ENCODE measurements at regions not wholly inside any gene's neighbourhood (a gene's known extent, or its start where the extent isn't known, plus 50 kb on each side); places are given as distances from the start of the nearest gene placed in this dataset.

GRCh38 chr10:128360783-128361182 is 234.6 kb upstream of the MKI67 start:
- Histone ChIP-seq H2AFZ (ENCODE audit: low read depth, low read length, poor library complexity, severe bottlenecking) (no peak overlapping the region), H3K4me3 (replicated peaks in 1 of 2; ENCODE audit: low read depth in 1 of 2, low read length in 2 of 2) (no peak overlapping the region), H3K27ac (ENCODE audit: low read depth, low read length) (no peak overlapping the region), H3K79me2 (ENCODE audit: insufficient read depth, low read length) (no peaks in the 10 kb centered on the region), H3K27me3 (ENCODE audit: insufficient read depth, low read length) (peaks cover 53% of the 10 kb centered on the region), H4K20me1 (ENCODE audit: insufficient read depth) (no peaks in the 10 kb centered on the region), H3K36me3 (ENCODE audit: control insufficient read depth in 1 of 2, insufficient read depth in 2 of 2, low read length in 2 of 2) (no peaks in the 10 kb centered on the region), H3K4me2 (ENCODE audit: low read length) (no peak overlapping the region), H3K9ac (ENCODE audit: low read length) (no peak overlapping the region), H3K4me1 (ENCODE audit: control insufficient read depth in 1 of 2, insufficient read depth in 2 of 2, low read length in 2 of 2) (no peaks in the 10 kb centered on the region), H3K9me2 (ENCODE audit: insufficient read depth) (no peaks in the 10 kb centered on the region), H3K9me3 (ENCODE audit: control insufficient read depth in 1 of 2, insufficient read depth in 1 of 2, low read depth in 1 of 2, low read length in 2 of 2) (no peaks in the 10 kb centered on the region)
- no peak for TF ChIP-seq POLR2A (IDR thresholded peaks at IDR 0.05; ENCODE audit: borderline replicate concordance, extremely low read depth, insufficient read depth, insufficient read length)
- TF ChIP-seq, protein P1, sequence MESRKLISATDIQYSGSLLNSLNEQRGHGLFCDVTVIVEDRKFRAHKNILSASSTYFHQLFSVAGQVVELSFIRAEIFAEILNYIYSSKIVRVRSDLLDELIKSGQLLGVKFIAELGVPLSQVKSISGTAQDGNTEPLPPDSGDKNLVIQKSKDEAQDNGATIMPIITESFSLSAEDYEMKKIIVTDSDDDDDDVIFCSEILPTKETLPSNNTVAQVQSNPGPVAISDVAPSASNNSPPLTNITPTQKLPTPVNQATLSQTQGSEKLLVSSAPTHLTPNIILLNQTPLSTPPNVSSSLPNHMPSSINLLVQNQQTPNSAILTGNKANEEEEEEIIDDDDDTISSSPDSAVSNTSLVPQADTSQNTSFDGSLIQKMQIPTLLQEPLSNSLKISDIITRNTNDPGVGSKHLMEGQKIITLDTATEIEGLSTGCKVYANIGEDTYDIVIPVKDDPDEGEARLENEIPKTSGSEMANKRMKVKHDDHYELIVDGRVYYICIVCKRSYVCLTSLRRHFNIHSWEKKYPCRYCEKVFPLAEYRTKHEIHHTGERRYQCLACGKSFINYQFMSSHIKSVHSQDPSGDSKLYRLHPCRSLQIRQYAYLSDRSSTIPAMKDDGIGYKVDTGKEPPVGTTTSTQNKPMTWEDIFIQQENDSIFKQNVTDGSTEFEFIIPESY (IDR thresholded peaks at IDR 0.05; ENCODE audit: extremely low read depth, insufficient replicate concordance, low read length), result no peak
- TF ChIP-seq SRF (IDR thresholded peaks at IDR 0.05; ENCODE audit: low read depth), result no peak
- TF ChIP-seq, protein P2, sequence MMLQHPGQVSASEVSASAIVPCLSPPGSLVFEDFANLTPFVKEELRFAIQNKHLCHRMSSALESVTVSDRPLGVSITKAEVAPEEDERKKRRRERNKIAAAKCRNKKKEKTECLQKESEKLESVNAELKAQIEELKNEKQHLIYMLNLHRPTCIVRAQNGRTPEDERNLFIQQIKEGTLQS (IDR thresholded peaks at IDR 0.05), result no peak
- TF ChIP-seq RAD21 (IDR thresholded peaks at IDR 0.05; ENCODE audit: low read depth), result no peak
- TF ChIP-seq, protein P3, sequence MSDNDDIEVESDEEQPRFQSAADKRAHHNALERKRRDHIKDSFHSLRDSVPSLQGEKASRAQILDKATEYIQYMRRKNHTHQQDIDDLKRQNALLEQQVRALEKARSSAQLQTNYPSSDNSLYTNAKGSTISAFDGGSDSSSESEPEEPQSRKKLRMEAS (IDR thresholded peaks at IDR 0.05), result no peak
- no peak for TF ChIP-seq POLR2AphosphoS5 (IDR thresholded peaks at IDR 0.05; ENCODE audit: low read depth, low read length)
- no peak for TF ChIP-seq EZH2phosphoT487 (IDR thresholded peaks at IDR 0.05; ENCODE audit: borderline replicate concordance)
- ChIA-PET RAD21 (ENCODE audit: low non-redundant PET in 1 of 2, low total read pairs in 2 of 2, uncharacterized antibody in 2 of 2, unreplicated experiment in 2 of 2) (no interaction called here), POLR2A (no interaction called here), CTCF (no interaction called here)
- intact Hi-C loops (cut with micrococcal nuclease), result no loop called here
- ATAC-seq (no peak), DNase-seq (ENCODE audit: low read depth, low spot score) (no peak)
- no TSS peak for BruUV-seq (replicated peaks)

- no peaks in the 10 kb centered on the region for H4K20me1 ChIP-seq (ENCODE audit: insufficient read depth)
- no peak for ATAC-seq
- no peaks in the 10 kb centered on the region for H3K9me2 ChIP-seq (ENCODE audit: insufficient read depth)
- H3K4me2 ChIP-seq (ENCODE audit: low read length), result no peak overlapping the region
- no peaks in the 10 kb centered on the region for H3K4me1 ChIP-seq (ENCODE audit: control insufficient read depth in 1 of 2, insufficient read depth in 2 of 2, low read length in 2 of 2)
- intact Hi-C loops (cut with micrococcal nuclease), result no loop called here
- H3K9me3 ChIP-seq (ENCODE audit: control insufficient read depth in 1 of 2, insufficient read depth in 1 of 2, low read depth in 1 of 2, low read length in 2 of 2), result no peaks in the 10 kb centered on the region
- ChIA-PET CTCF (no interaction called here), RAD21 (ENCODE audit: low non-redundant PET in 1 of 2, low total read pairs in 2 of 2, uncharacterized antibody in 2 of 2, unreplicated experiment in 2 of 2) (no interaction called here), POLR2A (no interaction called here)
- H2AFZ ChIP-seq (ENCODE audit: low read depth, low read length, poor library complexity, severe bottlenecking), result no peak overlapping the region
- no peak for DNase-seq (ENCODE audit: low read depth, low spot score)
- H3K4me3 ChIP-seq (replicated peaks in 1 of 2; ENCODE audit: low read depth in 1 of 2, low read length in 2 of 2), result no peak overlapping the region
- H3K27ac ChIP-seq (ENCODE audit: low read depth, low read length), result no peak overlapping the region
- peaks cover 51% of the 10 kb centered on the region for H3K27me3 ChIP-seq (ENCODE audit: insufficient read depth, low read length)
- no peak overlapping the region for H3K9ac ChIP-seq (ENCODE audit: low read length)
- H3K79me2 ChIP-seq (ENCODE audit: insufficient read depth, low read length), result no peaks in the 10 kb centered on the region
- no TSS peak for BruUV-seq (replicated peaks)
- H3K36me3 ChIP-seq (ENCODE audit: control insufficient read depth in 1 of 2, insufficient read depth in 2 of 2, low read length in 2 of 2), result no peaks in the 10 kb centered on the region
- TF ChIP-seq POLR2A (IDR thresholded peaks at IDR 0.05; ENCODE audit: borderline replicate concordance, extremely low read depth, insufficient read depth, insufficient read length) (no peak), SP1 (IDR thresholded peaks at IDR 0.05; ENCODE audit: low read depth) (no peak), FOSL1 (IDR thresholded peaks at IDR 0.05; ENCODE audit: low read depth) (no peak), EZH2 (IDR thresholded peaks at IDR 0.05) (no peak), JUND (IDR thresholded peaks at IDR 0.05) (no peak), TCF7L2 (IDR thresholded peaks at IDR 0.05; ENCODE audit: borderline replicate concordance, extremely low read depth, insufficient read depth, insufficient read length) (no peak), EGR1 (IDR thresholded peaks at IDR 0.05; ENCODE audit: low read depth) (no peak), CEBPB (IDR thresholded peaks at IDR 0.05; ENCODE audit: low read depth) (no peak), RAD21 (IDR thresholded peaks at IDR 0.05; ENCODE audit: low read depth) (no peak), ELF1 (IDR thresholded peaks at IDR 0.05; ENCODE audit: borderline replicate concordance, low read depth) (no peak), POLR2AphosphoS5 (IDR thresholded peaks at IDR 0.05; ENCODE audit: low read depth, low read length) (no peak)
- TF ChIP-seq, protein P4, sequence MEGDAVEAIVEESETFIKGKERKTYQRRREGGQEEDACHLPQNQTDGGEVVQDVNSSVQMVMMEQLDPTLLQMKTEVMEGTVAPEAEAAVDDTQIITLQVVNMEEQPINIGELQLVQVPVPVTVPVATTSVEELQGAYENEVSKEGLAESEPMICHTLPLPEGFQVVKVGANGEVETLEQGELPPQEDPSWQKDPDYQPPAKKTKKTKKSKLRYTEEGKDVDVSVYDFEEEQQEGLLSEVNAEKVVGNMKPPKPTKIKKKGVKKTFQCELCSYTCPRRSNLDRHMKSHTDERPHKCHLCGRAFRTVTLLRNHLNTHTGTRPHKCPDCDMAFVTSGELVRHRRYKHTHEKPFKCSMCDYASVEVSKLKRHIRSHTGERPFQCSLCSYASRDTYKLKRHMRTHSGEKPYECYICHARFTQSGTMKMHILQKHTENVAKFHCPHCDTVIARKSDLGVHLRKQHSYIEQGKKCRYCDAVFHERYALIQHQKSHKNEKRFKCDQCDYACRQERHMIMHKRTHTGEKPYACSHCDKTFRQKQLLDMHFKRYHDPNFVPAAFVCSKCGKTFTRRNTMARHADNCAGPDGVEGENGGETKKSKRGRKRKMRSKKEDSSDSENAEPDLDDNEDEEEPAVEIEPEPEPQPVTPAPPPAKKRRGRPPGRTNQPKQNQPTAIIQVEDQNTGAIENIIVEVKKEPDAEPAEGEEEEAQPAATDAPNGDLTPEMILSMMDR (IDR thresholded peaks at IDR 0.05 in 2 of 3, conservative IDR thresholded peaks at IDR 0.05 in 1 of 3; ENCODE audit: borderline replicate concordance in 1 of 3, insufficient read depth in 1 of 3, low read depth in 2 of 3, low read length in 2 of 3), result no peak
- TF ChIP-seq, protein P3 (IDR thresholded peaks at IDR 0.05), result no peak
These were observed 235.3 kb upstream of the MKI67 start for GRCh38 chr10:128361487-128361886.
